ENCODE measurements at regions not wholly inside any gene's neighbourhood (a gene's known extent, or its start where the extent isn't known, plus 50 kb on each side); places are given as distances from the start of the nearest gene placed in this dataset.

DNA sequence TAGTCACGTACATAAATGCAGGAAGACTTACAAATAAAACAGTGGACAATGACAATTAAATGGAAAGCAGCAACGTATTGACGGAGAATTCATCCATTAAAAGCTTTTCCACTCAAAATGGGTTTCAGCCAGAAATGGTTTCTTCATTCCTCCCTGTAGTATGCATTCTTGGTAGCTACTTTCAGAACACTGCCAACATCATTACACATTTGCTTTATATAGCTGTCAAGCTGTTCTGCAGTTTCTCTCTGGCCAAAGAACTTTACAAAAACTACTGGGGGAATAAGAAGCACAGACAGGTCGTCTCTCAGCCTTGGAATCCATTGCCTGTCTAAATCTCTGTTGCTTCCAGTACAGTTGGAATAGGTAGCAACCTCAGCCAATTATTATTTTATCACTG is 84.1 kb upstream of the NCKAP5 start:
- no peak overlapping the region for H3K4me3 ChIP-seq (ENCODE audit: low read depth, low read length)
- TF ChIP-seq, protein P1, sequence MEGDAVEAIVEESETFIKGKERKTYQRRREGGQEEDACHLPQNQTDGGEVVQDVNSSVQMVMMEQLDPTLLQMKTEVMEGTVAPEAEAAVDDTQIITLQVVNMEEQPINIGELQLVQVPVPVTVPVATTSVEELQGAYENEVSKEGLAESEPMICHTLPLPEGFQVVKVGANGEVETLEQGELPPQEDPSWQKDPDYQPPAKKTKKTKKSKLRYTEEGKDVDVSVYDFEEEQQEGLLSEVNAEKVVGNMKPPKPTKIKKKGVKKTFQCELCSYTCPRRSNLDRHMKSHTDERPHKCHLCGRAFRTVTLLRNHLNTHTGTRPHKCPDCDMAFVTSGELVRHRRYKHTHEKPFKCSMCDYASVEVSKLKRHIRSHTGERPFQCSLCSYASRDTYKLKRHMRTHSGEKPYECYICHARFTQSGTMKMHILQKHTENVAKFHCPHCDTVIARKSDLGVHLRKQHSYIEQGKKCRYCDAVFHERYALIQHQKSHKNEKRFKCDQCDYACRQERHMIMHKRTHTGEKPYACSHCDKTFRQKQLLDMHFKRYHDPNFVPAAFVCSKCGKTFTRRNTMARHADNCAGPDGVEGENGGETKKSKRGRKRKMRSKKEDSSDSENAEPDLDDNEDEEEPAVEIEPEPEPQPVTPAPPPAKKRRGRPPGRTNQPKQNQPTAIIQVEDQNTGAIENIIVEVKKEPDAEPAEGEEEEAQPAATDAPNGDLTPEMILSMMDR (IDR thresholded peaks at IDR 0.05; ENCODE audit: insufficient read depth, low read depth, low read length, missing control alignments) = no peak
- DNase-seq (ENCODE audit: low read depth) = no peak

DNA sequence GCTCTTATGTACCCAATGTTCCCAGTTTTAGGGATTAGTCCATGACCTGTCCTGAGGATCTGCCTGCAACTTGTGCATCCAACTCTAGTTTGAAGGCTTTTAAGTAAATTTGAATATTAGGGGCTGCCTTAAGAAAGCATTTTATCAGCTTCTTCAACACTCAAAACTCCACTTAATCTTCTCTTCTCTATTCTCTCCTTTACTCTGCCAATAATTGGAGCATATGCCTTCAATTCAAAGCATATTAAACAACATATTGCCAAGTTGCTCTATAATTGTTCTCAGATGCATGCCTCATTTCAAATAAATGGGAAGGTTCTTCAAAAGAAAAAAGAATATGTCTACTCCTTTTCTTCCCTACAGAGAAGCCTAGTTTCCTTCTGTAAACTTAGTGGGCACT is 84.8 kb upstream of the NCKAP5 start:
- no peak for DNase-seq (ENCODE audit: low read depth)
- TF ChIP-seq, protein P1 (IDR thresholded peaks at IDR 0.05; ENCODE audit: insufficient read depth, low read depth, low read length, missing control alignments) = no peak
- H3K4me3 ChIP-seq (ENCODE audit: low read depth, low read length) = no peak overlapping the region

DNA sequence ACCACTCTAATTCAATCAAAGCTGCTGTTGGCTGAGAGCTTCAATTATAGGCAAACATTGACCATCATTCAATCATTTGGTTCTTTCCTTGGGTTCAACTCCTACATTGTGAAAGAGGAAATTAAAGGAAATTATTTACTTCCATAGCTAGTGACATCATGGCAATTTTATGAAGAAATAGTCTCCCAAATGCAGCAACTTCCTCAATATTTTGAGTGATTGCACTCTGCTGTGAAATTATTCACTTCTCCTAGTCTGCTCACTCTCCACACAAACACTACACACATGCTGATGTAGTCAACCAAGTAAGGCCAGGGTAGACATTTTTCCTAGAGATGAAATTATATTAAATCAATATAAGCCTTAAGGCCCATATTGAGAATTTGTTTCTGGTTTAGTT is 86.7 kb upstream of the NCKAP5 start:
- TF ChIP-seq, protein P1 (IDR thresholded peaks at IDR 0.05; ENCODE audit: insufficient read depth, low read depth, low read length, missing control alignments) = no peak
- no peak for DNase-seq (ENCODE audit: low read depth)
- H3K4me3 ChIP-seq (ENCODE audit: low read depth, low read length) = no peak overlapping the region

DNA sequence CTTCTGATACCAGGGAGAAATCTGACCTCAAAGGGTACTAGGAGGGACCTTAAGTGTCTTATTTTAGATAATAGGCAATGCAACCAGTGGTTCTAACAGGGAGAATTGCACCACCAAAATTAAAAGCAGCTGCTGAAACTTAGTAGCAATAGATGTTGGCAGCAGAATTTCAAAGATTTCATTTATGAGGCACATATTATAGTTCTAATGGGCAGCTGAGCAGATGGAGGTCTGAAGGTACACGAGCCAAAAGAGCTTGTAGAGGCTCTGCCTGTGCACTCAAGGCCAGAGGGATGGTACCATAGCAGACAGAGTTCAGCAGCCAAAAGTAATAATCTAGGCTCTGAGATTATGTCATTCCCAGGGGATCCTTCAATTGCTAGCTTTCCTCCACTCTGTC is 87.3 kb upstream of the NCKAP5 start:
- no peak overlapping the region for H3K4me3 ChIP-seq (ENCODE audit: low read depth, low read length)
- no peak for DNase-seq (ENCODE audit: low read depth)
- TF ChIP-seq, protein P1 (IDR thresholded peaks at IDR 0.05; ENCODE audit: insufficient read depth, low read depth, low read length, missing control alignments) = no peak

GRCh38 chr2:133657591-133657990 is 89.3 kb upstream of the NCKAP5 start:
- no peak for DNase-seq (ENCODE audit: low read depth)
- TF ChIP-seq, protein P1 (IDR thresholded peaks at IDR 0.05; ENCODE audit: insufficient read depth, low read depth, low read length, missing control alignments) = no peak
- H3K4me3 ChIP-seq (ENCODE audit: low read depth, low read length) = no peak overlapping the region

- TF ChIP-seq, protein P1 (IDR thresholded peaks at IDR 0.05; ENCODE audit: insufficient read depth, low read depth, low read length, missing control alignments) = no peak
- no peak overlapping the region for H3K4me3 ChIP-seq (ENCODE audit: low read depth, low read length)
- peak; percentile 7 for DNase-seq (ENCODE audit: low read depth)
These were observed 90.0 kb upstream of the NCKAP5 start for GRCh38 chr2:133658020-133658903.

DNA sequence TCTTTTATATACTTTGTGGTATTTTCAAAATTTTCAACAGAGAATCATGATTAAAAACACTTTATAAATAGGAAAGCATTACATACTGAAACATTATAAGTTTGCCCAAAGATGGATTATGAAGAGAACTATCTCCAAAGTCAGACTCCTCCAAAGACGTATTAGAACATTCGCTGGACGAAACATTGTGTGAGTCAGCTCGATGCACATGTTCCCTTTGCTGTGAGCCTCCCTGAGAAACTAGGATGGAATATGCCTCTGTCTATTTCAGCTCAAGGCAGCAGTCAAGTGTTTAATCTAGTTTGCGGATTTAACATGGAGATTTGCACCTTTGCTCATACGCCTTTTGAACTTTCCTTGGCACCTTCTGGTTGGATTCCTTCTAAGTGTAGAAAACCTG is 92.2 kb upstream of the NCKAP5 start:
- no peak for DNase-seq (ENCODE audit: low read depth)
- no peak overlapping the region for H3K4me3 ChIP-seq (ENCODE audit: low read depth, low read length)
- TF ChIP-seq, protein P1 (IDR thresholded peaks at IDR 0.05; ENCODE audit: insufficient read depth, low read depth, low read length, missing control alignments) = no peak

Measured in GM12865 (cell line).